WTC11 (cell line): ENCODE measurements at regions not wholly inside any gene's neighbourhood (a gene's known extent, or its start where the extent isn't known, plus 50 kb on each side); places are given as distances from the start of the nearest gene placed in this dataset.
A peak's percentile ranks its signal among the peaks of the same experiment; 100 is the strongest.

Experiments used
- ATAC-seq: fragments of 200-7000 bp; cut with Tn5 transposase; 2 replicates; pipeline ENCODE4 v1.10.0; 2021; ENCODE audit warnings: mild to moderate bottlenecking, moderate library complexity
- CTCF ChIA-PET: fragments of 300-600 bp; sonication (Branson Sonifier 250); formaldehyde crosslinking; loops from one replicate; lab custom pipeline; 2021; ENCODE audit warnings: antibody characterized with exemption; lab: Charles Lee
- POLR2A ChIA-PET: fragments of 350-600 bp; sonication (Branson Sonifier 250); formaldehyde crosslinking; loops from one replicate; lab custom pipeline; 2021; ENCODE audit warnings: antibody characterized with exemption; lab: Charles Lee
- DNase-seq: peaks from one replicate; pipeline ENCODE4 v3.0.0; 2021; ENCODE audit warnings: low spot score
- H3K27ac Mint-ChIP-seq: 2 replicates; pipeline ENCODE4 v1.8.0; 2021; ENCODE audit warnings: mixed read lengths
- H3K27me3 Mint-ChIP-seq: 2 replicates; pipeline ENCODE4 v1.8.0; 2021; ENCODE audit warnings: low read depth, mild to moderate bottlenecking, moderate library complexity, mixed read lengths
- H3K36me3 Mint-ChIP-seq: 2 replicates; pipeline ENCODE4 v1.8.0; 2021; ENCODE audit warnings: mixed read lengths
- H3K4me1 Mint-ChIP-seq: 2 replicates; pipeline ENCODE4 v1.8.0; 2022; ENCODE audit warnings: mixed read lengths
- H3K4me3 Mint-ChIP-seq: 2 replicates; pipeline ENCODE4 v1.8.0; 2021; ENCODE audit warnings: mild to moderate bottlenecking, moderate library complexity, mixed read lengths
- H3K9me3 Mint-ChIP-seq: 2 replicates; pipeline ENCODE4 v1.8.0; 2021; ENCODE audit warnings: mixed read lengths
- AR ChIP-seq: fragments of 250-450 bp; sonication (Bioruptor Pico); IDR thresholded peaks from 2 replicates; pipeline ENCODE4 v1.9.0; 2021; ENCODE audit warnings: mild to moderate bottlenecking
- ATF1 ChIP-seq: sonication (generic); formaldehyde crosslinking; IDR thresholded peaks from 2 replicates; pipeline ENCODE4 v1.8.1; 2023; ENCODE audit warnings: mild to moderate bottlenecking, moderate library complexity, missing genetic modification reagents
- CTCF ChIP-seq: fragments of 200-600 bp; IDR thresholded peaks from 2 replicates; pipeline ENCODE4 v1.8.0; 2022; ENCODE audit warnings: antibody characterized with exemption
- E2F4 ChIP-seq: sonication (generic); formaldehyde crosslinking; IDR thresholded peaks from 2 replicates; pipeline ENCODE4 v1.8.1; 2022; ENCODE audit warnings: low read depth, mild to moderate bottlenecking, moderate library complexity, missing genetic modification reagents, borderline replicate concordance
- ETV6 ChIP-seq: sonication (generic); formaldehyde crosslinking; IDR thresholded peaks from 2 replicates; pipeline ENCODE4 v1.8.1; 2022; ENCODE audit warnings: mild to moderate bottlenecking, missing genetic modification reagents
- GRHL2 ChIP-seq: fragments of 250-450 bp; sonication (Bioruptor Pico); IDR thresholded peaks from 2 replicates; pipeline ENCODE4 v1.8.0; 2022; ENCODE audit warnings: mild to moderate bottlenecking, moderate library complexity; ENCODE audit not compliant: insufficient replicate concordance, severe bottlenecking
- MXD4 ChIP-seq: fragments of 250-450 bp; sonication (Bioruptor Pico); IDR thresholded peaks from 2 replicates; pipeline ENCODE4 v1.8.0; 2021; ENCODE audit warnings: mild to moderate bottlenecking, moderate library complexity, borderline replicate concordance
- NFE2L1 ChIP-seq: sonication (generic); formaldehyde crosslinking; IDR thresholded peaks from 2 replicates; pipeline ENCODE4 v1.8.1; 2023; ENCODE audit warnings: missing genetic modification reagents
- NR2C2 ChIP-seq: sonication (generic); formaldehyde crosslinking; IDR thresholded peaks from 2 replicates; pipeline ENCODE4 v1.8.0; 2022; ENCODE audit warnings: mild to moderate bottlenecking, missing genetic modification reagents
- NR3C1 ChIP-seq: sonication (generic); formaldehyde crosslinking; conservative IDR thresholded peaks from 2 replicates; pipeline ENCODE4 v1.8.1; 2023; ENCODE audit warnings: low read depth, mild to moderate bottlenecking, missing genetic modification reagents
- PRDM15 ChIP-seq: sonication (generic); formaldehyde crosslinking; IDR thresholded peaks from 2 replicates; pipeline ENCODE4 v1.8.0; 2022; ENCODE audit warnings: missing genetic modification reagents
- SOX15 ChIP-seq: fragments of 250-450 bp; sonication (Bioruptor Pico); IDR thresholded peaks from 2 replicates; pipeline ENCODE4 v1.9.0; 2021; ENCODE audit warnings: mild to moderate bottlenecking
- USF2 ChIP-seq: sonication (generic); formaldehyde crosslinking; IDR thresholded peaks from 2 replicates; pipeline ENCODE4 v1.8.1; 2023; ENCODE audit warnings: mild to moderate bottlenecking, missing genetic modification reagents, moderate library complexity
- ZBTB21 ChIP-seq: sonication (generic); formaldehyde crosslinking; IDR thresholded peaks from 2 replicates; pipeline ENCODE4 v1.8.1; 2023; ENCODE audit warnings: mild to moderate bottlenecking, missing genetic modification reagents, borderline replicate concordance
- ZMAT4 ChIP-seq: fragments of 250-450 bp; sonication (Bioruptor Pico); IDR thresholded peaks from 2 replicates; pipeline ENCODE4 v1.9.0; 2021; ENCODE audit warnings: mild to moderate bottlenecking
- ZNF121 ChIP-seq: sonication (generic); formaldehyde crosslinking; IDR thresholded peaks from 2 replicates; pipeline ENCODE4 v1.8.0; 2023; ENCODE audit warnings: missing genetic modification reagents
- ZNF232 ChIP-seq: sonication (generic); formaldehyde crosslinking; IDR thresholded peaks from 2 replicates; pipeline ENCODE4 v1.8.0; 2022; ENCODE audit warnings: mild to moderate bottlenecking, missing genetic modification reagents
- ZNF263 ChIP-seq: sonication (generic); formaldehyde crosslinking; IDR thresholded peaks from 2 replicates; pipeline ENCODE4 v1.8.1; 2022; ENCODE audit warnings: low read depth, mild to moderate bottlenecking, moderate library complexity, missing genetic modification reagents
- ZNF281 ChIP-seq: sonication (generic); formaldehyde crosslinking; IDR thresholded peaks from 2 replicates; pipeline ENCODE4 v1.8.0; 2023; ENCODE audit warnings: mild to moderate bottlenecking, missing genetic modification reagents
- ZNF317 ChIP-seq: sonication (generic); formaldehyde crosslinking; IDR thresholded peaks from 2 replicates; pipeline ENCODE4 v1.8.1; 2023; ENCODE audit warnings: low read depth, mild to moderate bottlenecking, moderate library complexity, missing genetic modification reagents, borderline replicate concordance
- ZNF396 ChIP-seq: fragments of 250-450 bp; sonication (Bioruptor Pico); IDR thresholded peaks from 2 replicates; pipeline ENCODE4 v1.8.0; 2021; ENCODE audit warnings: mild to moderate bottlenecking, moderate library complexity, borderline replicate concordance

GRCh38 chr18:53883771-53884170, 340.7 kb downstream of the MBD2 start (continued):
- TF ChIP-seq PRDM15 (no peak), MXD4 (no peak)

GRCh38 chr18:53874103-53874502, 350.4 kb downstream of the MBD2 start:
- no peaks in the 10 kb centered on the region for H3K9me3 Mint-ChIP-seq
- peaks cover 5% of the 10 kb centered on the region for H3K4me1 Mint-ChIP-seq
- no peak overlapping the region for H3K4me3 Mint-ChIP-seq
- DNase-seq (no peak), ATAC-seq (no peak)
- CTCF ChIA-PET, result interaction anchor here (0.8 to 1.7 kb wide), 2 partner anchors 175 to 254 kb away, joined by 3 to 6 read pairs; no protein-coding TSS in a partner anchor
- no peaks in the 10 kb centered on the region for H3K36me3 Mint-ChIP-seq
- no peak overlapping the region for H3K27ac Mint-ChIP-seq
- POLR2A ChIA-PET, result no interaction called here
- H3K27me3 Mint-ChIP-seq, result no peaks in the 10 kb centered on the region
- TF ChIP-seq ZNF317 (no peak), E2F4 (no peak), AR (CRISPR knock-in tag) (no peak), ZNF121 (no peak), NFE2L1 (CRISPR knock-in tag) (no peak), GRHL2 (CRISPR knock-in tag) (no peak)
- TF ChIP-seq, all 79 proteins: peak for 0

- peak; percentile 32; the same call in 1 of the 2 replicates for ATAC-seq
- CTCF ChIA-PET, result interaction anchor here (0.8 kb wide), 1 partner anchor 166 kb away, joined by 6 read pairs; no protein-coding TSS in a partner anchor
- Mint-ChIP-seq H3K27ac (no peak overlapping the region), H3K36me3 (no peaks in the 10 kb centered on the region), H3K9me3 (0 out of 2 replicates have a peak, but pooled peaks cover 3% of the 10 kb centered on the region), H3K27me3 (no peaks in the 10 kb centered on the region), H3K4me3 (no peak overlapping the region), H3K4me1 (peaks cover under 1% of the 10 kb centered on the region)
- POLR2A ChIA-PET, result no interaction called here
- DNase-seq, result no peak
- no peak for TF ChIP-seq SOX15 (CRISPR knock-in tag)
- no peak for TF ChIP-seq ATF1
- no peak for TF ChIP-seq ZMAT4 (CRISPR knock-in tag)
- no peak for TF ChIP-seq NR2C2 (CRISPR knock-in tag)
- TF ChIP-seq ZNF317, result no peak
- no peak for TF ChIP-seq GRHL2 (CRISPR knock-in tag)
- no peak for TF ChIP-seq CTCF
- no peak for TF ChIP-seq ZNF263 (CRISPR knock-in tag)
- TF ChIP-seq ZBTB21 (CRISPR knock-in tag), result no peak
- TF ChIP-seq ETV6 (CRISPR knock-in tag), result no peak
- TF ChIP-seq ZNF281, result no peak
- no peak for TF ChIP-seq ZNF396 (CRISPR knock-in tag)
- no peak for TF ChIP-seq USF2 (CRISPR knock-in tag)
- no peak for TF ChIP-seq ZNF232 (CRISPR knock-in tag)
- no peak for TF ChIP-seq NR3C1 (CRISPR knock-in tag)
Measured at GRCh38 chr18:53864770-53865169, 359.7 kb downstream of the MBD2 start.
